Bronchial epithelial cell (primary cell): ENCODE measurements at regions not wholly inside any gene's neighbourhood (a gene's known extent, or its start where the extent isn't known, plus 50 kb on each side); places are given as distances from the start of the nearest gene placed in this dataset.

Experiments
- DNase-seq: peaks from one replicate; pipeline ENCODE4 v3.0.0-alpha.2; 2010; ENCODE audit warnings: low read depth
- FAIRE-seq: peaks from 2 replicates; lab custom pipeline; 2011; peaks lifted over from hg19 to GRCh38; lab: Jason Lieb, UNC
- H3K27me3 ChIP-seq: 2 replicates; pipeline ENCODE4 v1.5.1; 2011; ENCODE audit warnings: low read length; ENCODE audit not compliant: control insufficient read depth, insufficient read depth
- H3K36me3 ChIP-seq: 2 replicates; pipeline ENCODE4 v1.5.1; 2011; ENCODE audit warnings: low read length; ENCODE audit not compliant: control insufficient read depth, insufficient read depth
- H3K4me3 ChIP-seq: 2 replicates; pipeline ENCODE4 v1.5.1; 2011; ENCODE audit warnings: mild to moderate bottlenecking, low read depth, low read length, control low read depth
- CTCF ChIP-seq: IDR thresholded peaks from 2 replicates; pipeline ENCODE4 v1.5.1; 2011; ENCODE audit warnings: mild to moderate bottlenecking, moderate library complexity, low read length, control low read depth, inconsistent platforms; ENCODE audit not compliant: insufficient read depth, severe bottlenecking

DNA sequence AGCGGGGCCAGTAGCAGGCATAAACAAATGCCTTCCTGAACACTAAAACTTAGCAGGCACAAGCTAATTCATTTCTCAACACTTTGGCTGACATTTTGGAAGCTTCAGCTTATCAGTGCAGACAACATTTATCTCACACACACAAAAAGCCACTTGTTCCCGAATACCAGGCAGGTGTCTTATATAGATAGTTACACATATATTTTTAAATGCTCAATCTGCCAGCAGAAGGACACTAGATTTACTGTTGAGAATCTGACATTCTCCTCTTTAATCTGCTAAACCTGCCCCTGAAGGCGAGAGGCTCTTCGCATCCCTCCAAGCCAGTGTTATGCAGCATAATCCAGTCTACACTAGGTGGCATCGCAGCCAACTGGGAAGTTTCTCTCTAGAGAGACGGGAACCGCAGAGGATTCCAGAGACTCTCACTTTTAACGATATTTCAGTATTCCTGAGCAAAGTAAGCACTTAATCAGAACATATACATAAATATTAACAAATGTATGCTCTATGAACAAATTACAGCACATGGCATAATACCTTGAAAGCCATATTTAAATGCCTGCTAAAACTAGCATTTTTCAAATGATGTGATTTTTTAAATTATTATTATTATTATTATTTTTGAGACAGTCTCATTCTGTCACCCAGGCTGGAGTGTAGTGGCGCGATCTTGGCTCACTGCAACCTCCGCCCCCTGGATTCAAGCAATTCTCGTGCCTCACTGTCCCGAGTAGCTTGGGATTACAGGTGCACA, 90.2 kb upstream of the SCG2 start:
- no peak overlapping the region for H3K4me3 ChIP-seq
- FAIRE-seq (no peak), DNase-seq (peak; percentile 51)
- peak; percentile 64 for TF ChIP-seq CTCF
- H3K36me3 ChIP-seq: no peaks in the 10 kb centered on the region
- no peaks in the 10 kb centered on the region for H3K27me3 ChIP-seq

- Histone ChIP-seq H3K27me3 (no peaks in the 10 kb centered on the region), H3K36me3 (no peaks in the 10 kb centered on the region), H3K4me3 (no peak overlapping the region)
- DNase-seq (no peak), FAIRE-seq (no peak)
- TF ChIP-seq CTCF: no peak
Measured at GRCh38 chr2:223688094-223688835, 86.1 kb upstream of the SCG2 start.

GRCh38 chr2:223681125-223681524, 79.0 kb upstream of the SCG2 start:
- peak; percentile 55 for DNase-seq
- no peak for FAIRE-seq
- Histone ChIP-seq H3K4me3 (no peak overlapping the region), H3K36me3 (no peaks in the 10 kb centered on the region), H3K27me3 (no peaks in the 10 kb centered on the region)
- no peak for TF ChIP-seq CTCF

DNA sequence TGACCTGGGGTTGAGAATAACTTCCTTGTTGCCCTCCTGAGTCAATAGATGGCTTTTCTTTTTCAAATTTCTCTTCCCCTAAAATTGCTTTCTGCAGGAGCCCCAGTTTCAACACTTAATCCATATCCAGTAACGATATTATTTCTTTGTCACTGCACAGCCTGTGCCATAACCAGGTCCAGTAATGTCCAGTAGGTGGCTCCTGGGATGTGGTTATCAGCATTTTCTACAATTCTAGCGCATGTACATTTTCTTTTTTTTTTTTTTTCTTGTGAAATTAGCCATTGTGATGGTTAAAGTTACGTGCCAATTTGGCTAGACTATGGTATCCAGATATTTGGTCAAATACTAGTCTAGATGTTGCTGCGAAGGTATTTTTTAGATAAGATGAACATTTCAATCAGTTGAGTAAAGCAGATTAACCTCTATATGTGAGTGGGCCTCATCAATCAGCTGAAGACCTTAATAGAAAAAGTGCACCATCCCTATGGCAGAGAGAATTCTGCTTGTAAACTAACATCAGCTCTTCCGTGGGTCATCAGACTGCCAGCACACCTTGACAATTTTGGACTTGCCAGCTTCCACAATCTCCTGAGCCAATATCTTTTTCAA, 72.9 kb upstream of the SCG2 start:
- FAIRE-seq: no peak
- peak; percentile 37 for DNase-seq
- Histone ChIP-seq H3K36me3 (no peaks in the 10 kb centered on the region), H3K4me3 (no peak overlapping the region), H3K27me3 (no peaks in the 10 kb centered on the region)
- peak; percentile 52 for TF ChIP-seq CTCF

DNA sequence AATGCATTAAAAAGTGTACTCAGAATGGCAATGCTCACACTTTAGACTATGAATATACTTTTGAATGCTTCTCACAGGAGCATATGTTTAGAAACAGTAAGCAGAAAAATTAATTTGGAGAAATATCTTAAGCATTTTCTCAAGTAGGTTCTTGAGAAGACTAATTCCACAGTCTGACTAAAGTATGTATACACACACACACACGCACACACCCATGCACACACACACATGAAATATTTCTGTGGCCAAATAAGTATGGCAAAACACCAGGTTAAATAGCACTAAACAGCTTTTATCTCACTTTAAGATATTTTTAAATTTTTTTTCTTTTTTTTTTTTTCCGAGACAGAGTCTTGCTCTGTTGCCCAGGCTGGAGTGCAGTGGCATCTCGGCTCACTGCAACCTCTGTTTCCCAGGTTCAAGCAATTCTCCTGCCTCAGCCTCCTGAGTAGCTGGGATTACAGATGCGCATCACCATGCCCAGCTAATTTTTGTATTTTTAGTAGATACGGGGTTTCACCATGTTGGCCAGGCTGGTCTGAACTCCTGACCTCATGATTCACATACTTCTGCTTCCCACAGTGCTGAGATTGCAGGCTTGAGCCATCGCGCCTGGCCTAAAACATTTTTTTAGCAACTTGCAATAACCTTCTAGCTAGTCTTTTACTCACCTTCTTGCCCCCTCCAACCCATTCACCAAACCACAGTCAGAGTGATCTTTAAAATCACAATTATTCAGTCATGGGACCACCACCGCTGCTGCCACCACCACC, 67.5 kb upstream of the SCG2 start:
- H3K36me3 ChIP-seq: no peaks in the 10 kb centered on the region
- DNase-seq (peak; percentile 10), FAIRE-seq (no peak)
- TF ChIP-seq CTCF: no peak
- H3K4me3 ChIP-seq: no peak overlapping the region
- H3K27me3 ChIP-seq: no peaks in the 10 kb centered on the region
